HepG2 (cell line): ENCODE measurements at regions not wholly inside any gene's neighbourhood (a gene's known extent, or its start where the extent isn't known, plus 50 kb on each side); places are given as distances from the start of the nearest gene placed in this dataset.

Experiments
- CTCF ChIP-seq: sonication (generic); formaldehyde crosslinking; IDR thresholded peaks from 2 replicates; pipeline ENCODE4 v1.5.0; 2020; ENCODE audit warnings: mild to moderate bottlenecking, missing genetic modification reagents, moderate library complexity
- E2F1 ChIP-seq: sonication (generic); formaldehyde crosslinking; IDR thresholded peaks from 2 replicates; pipeline ENCODE4 v1.5.0; 2020; ENCODE audit warnings: missing genetic modification reagents
- FOXA1 ChIP-seq, 2 experiments: fragments of 450-650 bp in 1 of 2; sonication (generic) in 1 of 2; formaldehyde crosslinking in 1 of 2; IDR thresholded peaks; 2 replicates each; pipeline versions ENCODE4 v1.4.0 to v1.6.1; 2016 to 2020; ENCODE audit warnings: missing genetic modification reagents in 1 of 2
- KLF12 ChIP-seq: sonication (generic); formaldehyde crosslinking; IDR thresholded peaks from 2 replicates; pipeline ENCODE4 v1.4.0; 2020; ENCODE audit warnings: missing genetic modification reagents, borderline replicate concordance
- MYC ChIP-seq: sonication (generic); formaldehyde crosslinking; IDR thresholded peaks from 2 replicates; pipeline ENCODE4 v1.9.0; 2021; ENCODE audit warnings: missing genetic modification reagents, borderline replicate concordance
- PRDM4 ChIP-seq: sonication (generic); formaldehyde crosslinking; IDR thresholded peaks from 2 replicates; pipeline ENCODE4 v1.9.0; 2021; ENCODE audit warnings: missing genetic modification reagents, borderline replicate concordance
- RFX5 ChIP-seq: IDR thresholded peaks from 2 replicates; pipeline ENCODE4 v1.6.1; 2011; ENCODE audit warnings: low read depth, low read length, improper control_type of control experiment
- TBP ChIP-seq: sonication (generic); formaldehyde crosslinking; IDR thresholded peaks from 2 replicates; pipeline ENCODE4 v1.5.0; 2020; ENCODE audit warnings: missing genetic modification reagents
- ZBTB37 ChIP-seq: sonication (generic); formaldehyde crosslinking; IDR thresholded peaks from 2 replicates; pipeline ENCODE4 v1.4.0; 2020; ENCODE audit warnings: mild to moderate bottlenecking, missing genetic modification reagents
- ZBTB7B ChIP-seq: sonication (generic); formaldehyde crosslinking; IDR thresholded peaks from 2 replicates; pipeline ENCODE4 v1.4.0; 2020; ENCODE audit warnings: missing genetic modification reagents
- ZNF274 ChIP-seq: sonication (generic); formaldehyde crosslinking; IDR thresholded peaks from 2 replicates; pipeline ENCODE4 v1.5.1; 2020; ENCODE audit warnings: mild to moderate bottlenecking, missing genetic modification reagents
- TF ChIP-seq, protein P1 (sequence below), 2 experiments: sonication (generic) in 1 of 2; formaldehyde crosslinking in 1 of 2; IDR thresholded peaks; 2 replicates each; pipeline versions ENCODE4 v1.4.0 to v1.6.1; 2016 to 2020; ENCODE audit warnings: borderline replicate concordance in 1 of 2, low read depth in 1 of 2, mild to moderate bottlenecking in 1 of 2, missing genetic modification reagents in 1 of 2
- TF ChIP-seq, protein P2 (sequence below), 2 experiments: sonication (generic) in 1 of 2; formaldehyde crosslinking in 1 of 2; IDR thresholded peaks; 2 replicates each; pipeline versions ENCODE4 v1.4.0 to v1.6.1; 2018 to 2020; ENCODE audit warnings: missing genetic modification reagents in 2 of 2, borderline replicate concordance in 1 of 2, low read depth in 1 of 2, mild to moderate bottlenecking in 1 of 2, missing biosample characterization in 1 of 2

GRCh38 chr16:80418517-80419355, 122.1 kb upstream of the DYNLRB2 start:
- TF ChIP-seq KLF12 (CRISPR knock-in tag) (no peak), ZBTB37 (CRISPR knock-in tag) (no peak), ZBTB7B (no peak), FOXA1 (IDR thresholded peaks at IDR 0.05) (no peak), FOXA1 (CRISPR knock-in tag; IDR thresholded peaks at IDR 0.05) (no peak), PRDM4 (CRISPR knock-in tag) (no peak), E2F1 (CRISPR knock-in tag) (no peak), CTCF (no peak), MYC (CRISPR knock-in tag) (no peak), ZNF274 (no peak), RFX5 (no peak), TBP (CRISPR knock-in tag) (no peak)
- TF ChIP-seq, protein P1, sequence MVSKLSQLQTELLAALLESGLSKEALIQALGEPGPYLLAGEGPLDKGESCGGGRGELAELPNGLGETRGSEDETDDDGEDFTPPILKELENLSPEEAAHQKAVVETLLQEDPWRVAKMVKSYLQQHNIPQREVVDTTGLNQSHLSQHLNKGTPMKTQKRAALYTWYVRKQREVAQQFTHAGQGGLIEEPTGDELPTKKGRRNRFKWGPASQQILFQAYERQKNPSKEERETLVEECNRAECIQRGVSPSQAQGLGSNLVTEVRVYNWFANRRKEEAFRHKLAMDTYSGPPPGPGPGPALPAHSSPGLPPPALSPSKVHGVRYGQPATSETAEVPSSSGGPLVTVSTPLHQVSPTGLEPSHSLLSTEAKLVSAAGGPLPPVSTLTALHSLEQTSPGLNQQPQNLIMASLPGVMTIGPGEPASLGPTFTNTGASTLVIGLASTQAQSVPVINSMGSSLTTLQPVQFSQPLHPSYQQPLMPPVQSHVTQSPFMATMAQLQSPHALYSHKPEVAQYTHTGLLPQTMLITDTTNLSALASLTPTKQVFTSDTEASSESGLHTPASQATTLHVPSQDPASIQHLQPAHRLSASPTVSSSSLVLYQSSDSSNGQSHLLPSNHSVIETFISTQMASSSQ (IDR thresholded peaks at IDR 0.05; ENCODE audit: low read depth) = no peak
- TF ChIP-seq, protein P1 (CRISPR knock-in tag; IDR thresholded peaks at IDR 0.05; ENCODE audit: borderline replicate concordance) = no peak
- TF ChIP-seq, protein P2, sequence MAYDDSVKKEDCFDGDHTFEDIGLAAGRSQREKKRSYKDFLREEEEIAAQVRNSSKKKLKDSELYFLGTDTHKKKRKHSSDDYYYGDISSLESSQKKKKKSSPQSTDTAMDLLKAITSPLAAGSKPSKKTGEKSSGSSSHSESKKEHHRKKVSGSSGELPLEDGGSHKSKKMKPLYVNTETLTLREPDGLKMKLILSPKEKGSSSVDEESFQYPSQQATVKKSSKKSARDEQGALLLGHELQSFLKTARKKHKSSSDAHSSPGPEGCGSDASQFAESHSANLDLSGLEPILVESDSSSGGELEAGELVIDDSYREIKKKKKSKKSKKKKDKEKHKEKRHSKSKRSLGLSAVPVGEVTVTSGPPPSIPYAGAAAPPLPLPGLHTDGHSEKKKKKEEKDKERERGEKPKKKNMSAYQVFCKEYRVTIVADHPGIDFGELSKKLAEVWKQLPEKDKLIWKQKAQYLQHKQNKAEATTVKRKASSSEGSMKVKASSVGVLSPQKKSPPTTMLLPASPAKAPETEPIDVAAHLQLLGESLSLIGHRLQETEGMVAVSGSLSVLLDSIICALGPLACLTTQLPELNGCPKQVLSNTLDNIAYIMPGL (CRISPR knock-in tag; IDR thresholded peaks at IDR 0.05; ENCODE audit: borderline replicate concordance in 1 of 2, low read depth in 1 of 2) = no peak
